IMR-90 (cell line): ENCODE measurements at regions not wholly inside any gene's neighbourhood (a gene's known extent, or its start where the extent isn't known, plus 50 kb on each side); places are given as distances from the start of the nearest gene placed in this dataset.

Experiments
- ATAC-seq: fragments of 200-7000 bp; cut with Tn5 transposase; 2 replicates; pipeline ENCODE4 v1.9.1; 2020; ENCODE audit warnings: low read depth, mild to moderate bottlenecking, moderate library complexity
- BruUV-seq: library from RNA; stranded (reverse); fragments of 400-500 nt; replicated peaks from 2 replicates; lab custom pipeline; 2021; lab: Mats Ljungman, UMichigan
- CTCF ChIA-PET: fragments of 300-600 bp; formaldehyde crosslinking; extraction: SDS; loops from one replicate; lab custom pipeline; 2021; ENCODE audit warnings: antibody characterized with exemption; lab: Yijun Ruan, JAX
- POLR2A ChIA-PET: fragments of 300-600 bp; sonication (Branson Sonifier 250); formaldehyde crosslinking; loops from one replicate; lab custom pipeline; 2022; ENCODE audit warnings: antibody characterized with exemption; ENCODE audit not compliant: unreplicated experiment; lab: Charles Lee
- DNase-seq: peaks from one replicate; pipeline ENCODE4 v3.0.0; 2013
- H2AFZ ChIP-seq: replicated peaks from 2 replicates; pipeline ENCODE3; 2013; ENCODE audit warnings: low read length, mild to moderate bottlenecking; ENCODE audit not compliant: poor library complexity
- H2AK5ac ChIP-seq: 2 replicates; pipeline ENCODE4 v1.6.1; 2013; ENCODE audit warnings: low read depth, low read length, inconsistent platforms
- H2AK9ac ChIP-seq: replicated peaks from 2 replicates; pipeline ENCODE3; 2013; ENCODE audit warnings: mild to moderate bottlenecking, low read depth, low read length, moderate library complexity; ENCODE audit not compliant: poor library complexity
- H2BK120ac ChIP-seq: 2 replicates; pipeline ENCODE4 v1.6.1; 2013; ENCODE audit warnings: low read depth, low read length, inconsistent platforms
- H2BK15ac ChIP-seq: 3 replicates; pipeline ENCODE4 v1.6.1; 2013; ENCODE audit warnings: low read depth, low read length, inconsistent platforms
- H2BK20ac ChIP-seq: 2 replicates; pipeline ENCODE4 v1.6.1; 2013; ENCODE audit warnings: low read depth, mild to moderate bottlenecking, inconsistent platforms, low read length, moderate library complexity
- H2BK5ac ChIP-seq: 2 replicates; pipeline ENCODE4 v1.6.1; 2013; ENCODE audit warnings: mild to moderate bottlenecking, low read depth, low read length, inconsistent platforms; ENCODE audit not compliant: poor library complexity, severe bottlenecking
- H3K14ac ChIP-seq: replicated peaks from 2 replicates; pipeline ENCODE4 v1.6.1; 2013; ENCODE audit warnings: low read depth, low read length, inconsistent platforms
- H3K18ac ChIP-seq: 2 replicates; pipeline ENCODE4 v1.6.1; 2013; ENCODE audit warnings: low read depth, low read length, control low read depth
- H3K23ac ChIP-seq: 2 replicates; pipeline ENCODE4 v1.6.1; 2013; ENCODE audit warnings: low read depth, low read length, inconsistent platforms
- H3K27ac ChIP-seq: 2 replicates; pipeline ENCODE4 v1.5.1; 2013; ENCODE audit warnings: mild to moderate bottlenecking, control low read depth, low read length; ENCODE audit not compliant: insufficient read depth
- H3K27me3 ChIP-seq: 2 replicates; pipeline ENCODE4 v1.6.1; 2013; ENCODE audit warnings: low read length; ENCODE audit not compliant: control insufficient read depth, insufficient read depth
- H3K36me3 ChIP-seq: 2 replicates; pipeline ENCODE4 v1.6.1; 2013; ENCODE audit warnings: low read length, mixed read lengths; ENCODE audit not compliant: control insufficient read depth, insufficient read depth
- H3K4ac ChIP-seq: 2 replicates; pipeline ENCODE4 v1.6.1; 2013; ENCODE audit warnings: low read depth, low read length, inconsistent platforms
- H3K4me1 ChIP-seq: 2 replicates; pipeline ENCODE4 v1.6.1; 2013; ENCODE audit warnings: low read length, mixed read lengths; ENCODE audit not compliant: control insufficient read depth, insufficient read depth
- H3K4me2 ChIP-seq: 2 replicates; pipeline ENCODE4 v1.6.1; 2013; ENCODE audit warnings: low read depth, mild to moderate bottlenecking, control low read depth, low read length, moderate library complexity
- H3K4me3 ChIP-seq: 2 replicates; pipeline ENCODE4 v1.5.1; 2013; ENCODE audit warnings: low read depth, mild to moderate bottlenecking, control low read depth, low read length, moderate library complexity; ENCODE audit not compliant: insufficient read depth
- H3K56ac ChIP-seq: 2 replicates; pipeline ENCODE4 v1.6.1; 2013; ENCODE audit warnings: low read length, inconsistent platforms; ENCODE audit not compliant: insufficient read depth; ENCODE audit errors: extremely low read depth
- H3K79me1 ChIP-seq, 2 experiments: 2 replicates each; pipeline ENCODE4 v1.6.1; 2013; ENCODE audit warnings: low read length in 2 of 2, inconsistent platforms in 1 of 2, low read depth in 1 of 2
- H3K9ac ChIP-seq: 2 replicates; pipeline ENCODE4 v1.6.1; 2013; ENCODE audit warnings: low read depth, low read length, control low read depth
- H3K9me1 ChIP-seq: 2 replicates; pipeline ENCODE4 v1.6.1; 2013; ENCODE audit warnings: low read length, inconsistent platforms; ENCODE audit not compliant: insufficient read depth
- H3K9me3 ChIP-seq: 2 replicates; pipeline ENCODE4 v1.6.1; 2013; ENCODE audit warnings: low read length; ENCODE audit not compliant: control insufficient read depth, insufficient read depth
- H4K20me1 ChIP-seq: 2 replicates; pipeline ENCODE4 v1.6.1; 2013; ENCODE audit warnings: low read length, inconsistent platforms; ENCODE audit not compliant: insufficient read depth
- H4K5ac ChIP-seq: 2 replicates; pipeline ENCODE4 v1.6.1; 2013; ENCODE audit warnings: mild to moderate bottlenecking, low read depth, low read length, control low read depth
- H4K8ac ChIP-seq, 2 experiments: 2 replicates each; pipeline ENCODE4 v1.6.1; 2013; ENCODE audit warnings: low read depth in 2 of 2, low read length in 2 of 2, control low read depth in 1 of 2, inconsistent platforms in 1 of 2
- H4K91ac ChIP-seq: 2 replicates; pipeline ENCODE4 v1.6.1; 2013; ENCODE audit warnings: low read depth, low read length, inconsistent platforms; ENCODE audit not compliant: insufficient read depth
- CEBPB ChIP-seq: IDR thresholded peaks from 2 replicates; pipeline ENCODE4 v1.6.1; 2012; ENCODE audit warnings: low read depth, low read length, improper control_type of control experiment
- FOS ChIP-seq: fragments of 150-350 bp; IDR thresholded peaks from 2 replicates; pipeline ENCODE4 v1.6.1; 2016; ENCODE audit warnings: low read depth, low read length
- MXI1 ChIP-seq: IDR thresholded peaks from 2 replicates; pipeline ENCODE4 v1.6.1; 2012; ENCODE audit warnings: low read depth, mild to moderate bottlenecking, low read length, moderate library complexity, borderline replicate concordance
- POLR2A ChIP-seq: IDR thresholded peaks from 2 replicates; pipeline ENCODE4 v1.6.1; 2012; ENCODE audit warnings: mild to moderate bottlenecking, low read depth, low read length
- RFX5 ChIP-seq: IDR thresholded peaks from 2 replicates; pipeline ENCODE4 v1.8.0; 2012; ENCODE audit warnings: low read depth, mild to moderate bottlenecking, low read length, moderate library complexity
- SMC3 ChIP-seq: fragments of 150-350 bp; IDR thresholded peaks from 2 replicates; pipeline ENCODE4 v1.6.1; 2016; ENCODE audit warnings: low read depth, mild to moderate bottlenecking, antibody characterized with exemption, low read length, moderate library complexity
- WGBS, 2 experiments: methylation state at CpG; one replicate each; pipeline versions ENCODE4 v1.1.5 to v1.1.7; 2013; ENCODE audit warnings: missing lambda C conversion rate in 2 of 2; ENCODE audit not compliant: insufficient read length in 1 of 2; ENCODE audit errors: extremely low coverage in 2 of 2; 5-methylcytosine and 5-hydroxymethylcytosine counted together
- dilution Hi-C: fragments of 300-500 bp; cut with HindIII; formaldehyde crosslinking; loops from one replicate; pipeline ENCODE4 v1.14.3; 2018; ENCODE audit warnings: low sequenced_read_pairs; ENCODE audit not compliant: unreplicated experiment
- in situ Hi-C: fragments of 300-500 bp; cut with MboI; formaldehyde crosslinking; loops from 3 replicates; pipeline ENCODE4 v1.14.3; 2019; ENCODE audit warnings: low sequenced_read_pairs, inconsistent platforms, mixed read lengths
- intact Hi-C: fragments of 100-400 bp; cut with micrococcal nuclease; formaldehyde crosslinking; loops from 2 replicates; pipeline ENCODE4 v1.10.0; 2022
- TF ChIP-seq, protein P1 (sequence below): conservative IDR thresholded peaks from 2 replicates; pipeline ENCODE4 v1.5.1; 2012; ENCODE audit warnings: mild to moderate bottlenecking, low read depth, low read length, improper control_type of control experiment

DNA sequence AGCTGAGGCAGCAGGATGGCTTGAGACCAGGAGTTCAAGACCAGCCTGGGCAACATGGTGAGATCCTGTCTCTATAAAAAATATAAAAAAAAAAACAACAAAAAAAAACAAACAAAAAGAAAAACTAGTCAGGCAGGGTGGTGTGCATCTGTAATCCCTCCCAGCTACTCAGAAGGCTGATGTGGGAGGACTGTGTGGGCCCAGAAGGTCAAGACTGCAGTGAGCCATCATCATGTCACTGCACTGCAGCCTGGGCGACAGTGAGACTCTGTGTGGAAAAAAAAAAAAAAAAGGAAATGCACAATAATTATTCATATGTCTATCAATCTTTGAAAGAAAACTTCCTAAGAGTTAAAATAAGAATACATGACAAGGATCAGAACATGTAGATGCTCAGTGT lies 178.3 kb downstream of the SEM1 start:
- no TSS peak for BruUV-seq
- in situ Hi-C loops: no loop called here
- CTCF ChIA-PET: no interaction called here

More for the DNA sequence above, 178.3 kb downstream of the SEM1 start:
- no peak overlapping the region for H4K8ac ChIP-seq
- H3K27ac ChIP-seq: no peak overlapping the region
- H3K18ac ChIP-seq: no peak overlapping the region
- no peak overlapping the region for H2BK120ac ChIP-seq
- no peak overlapping the region for H2BK15ac ChIP-seq
- no peak overlapping the region for H3K23ac ChIP-seq
- no peak overlapping the region for H3K56ac ChIP-seq
- dilution Hi-C loops (no loop called here), intact Hi-C loops (no loop called here)
- no peak for TF ChIP-seq MXI1
- TF ChIP-seq FOS: no peak
- no peak for TF ChIP-seq POLR2A
- no peak for TF ChIP-seq RFX5
- no peak for TF ChIP-seq CEBPB
- TF ChIP-seq, protein P1, sequence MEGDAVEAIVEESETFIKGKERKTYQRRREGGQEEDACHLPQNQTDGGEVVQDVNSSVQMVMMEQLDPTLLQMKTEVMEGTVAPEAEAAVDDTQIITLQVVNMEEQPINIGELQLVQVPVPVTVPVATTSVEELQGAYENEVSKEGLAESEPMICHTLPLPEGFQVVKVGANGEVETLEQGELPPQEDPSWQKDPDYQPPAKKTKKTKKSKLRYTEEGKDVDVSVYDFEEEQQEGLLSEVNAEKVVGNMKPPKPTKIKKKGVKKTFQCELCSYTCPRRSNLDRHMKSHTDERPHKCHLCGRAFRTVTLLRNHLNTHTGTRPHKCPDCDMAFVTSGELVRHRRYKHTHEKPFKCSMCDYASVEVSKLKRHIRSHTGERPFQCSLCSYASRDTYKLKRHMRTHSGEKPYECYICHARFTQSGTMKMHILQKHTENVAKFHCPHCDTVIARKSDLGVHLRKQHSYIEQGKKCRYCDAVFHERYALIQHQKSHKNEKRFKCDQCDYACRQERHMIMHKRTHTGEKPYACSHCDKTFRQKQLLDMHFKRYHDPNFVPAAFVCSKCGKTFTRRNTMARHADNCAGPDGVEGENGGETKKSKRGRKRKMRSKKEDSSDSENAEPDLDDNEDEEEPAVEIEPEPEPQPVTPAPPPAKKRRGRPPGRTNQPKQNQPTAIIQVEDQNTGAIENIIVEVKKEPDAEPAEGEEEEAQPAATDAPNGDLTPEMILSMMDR: no peak
- no peak for TF ChIP-seq SMC3
- H3K4me2 ChIP-seq: no peak overlapping the region
- no peak overlapping the region for H2BK5ac ChIP-seq
- DNase-seq (no peak), ATAC-seq (no peak)
- no peak overlapping the region for H2BK20ac ChIP-seq
- H3K79me1 ChIP-seq: no peaks in the 10 kb centered on the region
- no peak overlapping the region for H3K9ac ChIP-seq
- POLR2A ChIA-PET: no interaction called here
- H4K5ac ChIP-seq: no peak overlapping the region
- H2AK9ac ChIP-seq: no peak overlapping the region
- no peak overlapping the region for H3K4ac ChIP-seq
- H4K91ac ChIP-seq: no peak overlapping the region
- WGBS, 2 experiments: no CpG with 5 or more reads among the region's 1 CpG
- no peaks in the 10 kb centered on the region for H3K9me1 ChIP-seq
- H3K14ac ChIP-seq: no peak overlapping the region
- no peaks in the 10 kb centered on the region for H3K36me3 ChIP-seq
- H3K9me3 ChIP-seq: no peaks in the 10 kb centered on the region
- H3K4me3 ChIP-seq: no peak overlapping the region
- no peaks in the 10 kb centered on the region for H3K4me1 ChIP-seq
- no peak overlapping the region for H2AFZ ChIP-seq
- no peaks in the 10 kb centered on the region for H3K27me3 ChIP-seq
- no peaks in the 10 kb centered on the region for H4K20me1 ChIP-seq
- no peak overlapping the region for H2AK5ac ChIP-seq
